PC-9 (cell line): ENCODE measurements at regions not wholly inside any gene's neighbourhood (a gene's known extent, or its start where the extent isn't known, plus 50 kb on each side); places are given as distances from the start of the nearest gene placed in this dataset.

Source experiments
- EZH2 ChIP-seq: fragments of 200-600 bp; sonication (generic); IDR thresholded peaks from 2 replicates; pipeline ENCODE4 v1.8.0; 2017; ENCODE audit warnings: antibody characterized with exemption, low read depth
- TF ChIP-seq, protein P1 (sequence below): fragments of 200-600 bp; sonication (generic); conservative IDR thresholded peaks from 2 replicates; pipeline ENCODE4 v1.6.1; 2017; ENCODE audit warnings: mixed run types, antibody characterized with exemption, mild to moderate bottlenecking, moderate library complexity

DNA sequence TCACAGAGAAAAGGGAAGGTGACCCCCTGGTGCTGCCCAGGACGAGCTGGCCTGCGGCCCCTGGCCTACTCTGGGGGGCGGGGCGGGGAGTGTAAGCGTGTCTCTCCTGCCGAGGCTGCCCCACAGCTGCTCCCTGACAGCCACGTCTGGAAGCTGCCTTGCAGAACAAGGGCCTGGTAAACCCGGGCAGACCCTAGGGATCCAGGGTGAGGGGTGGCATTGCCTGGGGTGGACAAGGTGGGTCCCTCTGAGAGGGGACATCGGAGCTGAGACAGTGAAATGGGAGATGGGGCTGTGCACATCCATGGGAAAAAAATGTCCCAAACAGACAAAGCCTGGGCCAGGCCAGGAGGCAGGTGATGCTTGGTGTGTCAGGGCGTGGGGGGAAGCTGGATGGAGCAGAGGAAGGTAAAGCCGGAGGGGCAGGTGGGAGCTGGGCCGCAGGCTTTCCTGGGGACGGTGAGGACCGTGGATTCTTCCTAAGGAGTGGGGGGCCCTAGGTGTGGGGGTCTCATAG is 66.0 kb upstream of the HDAC4 start:
- TF ChIP-seq, protein P1, sequence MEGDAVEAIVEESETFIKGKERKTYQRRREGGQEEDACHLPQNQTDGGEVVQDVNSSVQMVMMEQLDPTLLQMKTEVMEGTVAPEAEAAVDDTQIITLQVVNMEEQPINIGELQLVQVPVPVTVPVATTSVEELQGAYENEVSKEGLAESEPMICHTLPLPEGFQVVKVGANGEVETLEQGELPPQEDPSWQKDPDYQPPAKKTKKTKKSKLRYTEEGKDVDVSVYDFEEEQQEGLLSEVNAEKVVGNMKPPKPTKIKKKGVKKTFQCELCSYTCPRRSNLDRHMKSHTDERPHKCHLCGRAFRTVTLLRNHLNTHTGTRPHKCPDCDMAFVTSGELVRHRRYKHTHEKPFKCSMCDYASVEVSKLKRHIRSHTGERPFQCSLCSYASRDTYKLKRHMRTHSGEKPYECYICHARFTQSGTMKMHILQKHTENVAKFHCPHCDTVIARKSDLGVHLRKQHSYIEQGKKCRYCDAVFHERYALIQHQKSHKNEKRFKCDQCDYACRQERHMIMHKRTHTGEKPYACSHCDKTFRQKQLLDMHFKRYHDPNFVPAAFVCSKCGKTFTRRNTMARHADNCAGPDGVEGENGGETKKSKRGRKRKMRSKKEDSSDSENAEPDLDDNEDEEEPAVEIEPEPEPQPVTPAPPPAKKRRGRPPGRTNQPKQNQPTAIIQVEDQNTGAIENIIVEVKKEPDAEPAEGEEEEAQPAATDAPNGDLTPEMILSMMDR = no peak
- no peak for TF ChIP-seq EZH2
